HUES64 (cell line): ENCODE measurements at regions not wholly inside any gene's neighbourhood (a gene's known extent, or its start where the extent isn't known, plus 50 kb on each side); places are given as distances from the start of the nearest gene placed in this dataset.

Source experiments
- H3K27ac ChIP-seq: 2 replicates; pipeline ENCODE4 v1.7.0; 2013; ENCODE audit warnings: low read depth, low read length, inconsistent platforms
- H3K27me3 ChIP-seq: 2 replicates; pipeline ENCODE4 v1.6.1; 2013; ENCODE audit warnings: mild to moderate bottlenecking, low read length; ENCODE audit not compliant: insufficient read depth
- H3K36me3 ChIP-seq: 2 replicates; pipeline ENCODE4 v1.6.1; 2013; ENCODE audit warnings: mild to moderate bottlenecking, low read length; ENCODE audit not compliant: insufficient read depth
- H3K4me1 ChIP-seq: 2 replicates; pipeline ENCODE4 v1.6.1; 2013; ENCODE audit warnings: mild to moderate bottlenecking, low read length, moderate library complexity; ENCODE audit not compliant: insufficient read depth
- H3K4me3 ChIP-seq: 2 replicates; pipeline ENCODE4 v1.5.1; 2013; ENCODE audit warnings: mild to moderate bottlenecking, low read length, moderate library complexity
- H3K9ac ChIP-seq: 2 replicates; pipeline ENCODE4 v1.6.1; 2013; ENCODE audit warnings: mild to moderate bottlenecking, low read depth, low read length
- H3K9me3 ChIP-seq: 2 replicates; pipeline ENCODE4 v1.6.1; 2013; ENCODE audit warnings: low read depth, low read length; ENCODE audit not compliant: insufficient read depth
- WGBS: fragments of 150-250, 120-280 bp; methylation state at CpG from one replicate; pipeline ENCODE4 v1.1.7; 2013; ENCODE audit warnings: missing lambda C conversion rate; 5-methylcytosine and 5-hydroxymethylcytosine counted together

DNA sequence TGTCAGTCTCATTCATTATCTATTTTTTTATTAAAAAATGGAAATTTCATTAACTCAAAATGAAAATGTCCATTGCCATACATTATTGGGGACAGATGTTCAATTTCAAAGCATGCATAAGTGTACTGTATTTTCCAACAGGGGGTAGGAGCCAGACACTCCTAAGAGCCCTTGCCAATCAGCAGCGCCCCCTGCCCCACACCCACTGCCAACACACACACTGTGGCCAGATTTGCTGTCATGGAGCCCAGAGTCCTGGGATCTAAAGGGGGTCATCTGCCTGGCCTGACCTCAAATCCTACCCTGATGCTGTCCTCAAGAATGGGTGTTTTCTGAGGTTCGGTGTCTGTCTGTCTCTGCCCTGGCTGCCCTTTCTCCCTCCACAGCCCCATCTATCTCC lies 162.2 kb upstream of the TWIST2 start:
- Histone ChIP-seq H3K4me3 (no peak overlapping the region), H3K9ac (no peak overlapping the region), H3K4me1 (no peaks in the 10 kb centered on the region), H3K36me3 (no peaks in the 10 kb centered on the region), H3K9me3 (no peaks in the 10 kb centered on the region), H3K27ac (no peak overlapping the region), H3K27me3 (no peaks in the 10 kb centered on the region)
- WGBS, result 91% methylated on average over 2 of the region's 2 CpGs

DNA sequence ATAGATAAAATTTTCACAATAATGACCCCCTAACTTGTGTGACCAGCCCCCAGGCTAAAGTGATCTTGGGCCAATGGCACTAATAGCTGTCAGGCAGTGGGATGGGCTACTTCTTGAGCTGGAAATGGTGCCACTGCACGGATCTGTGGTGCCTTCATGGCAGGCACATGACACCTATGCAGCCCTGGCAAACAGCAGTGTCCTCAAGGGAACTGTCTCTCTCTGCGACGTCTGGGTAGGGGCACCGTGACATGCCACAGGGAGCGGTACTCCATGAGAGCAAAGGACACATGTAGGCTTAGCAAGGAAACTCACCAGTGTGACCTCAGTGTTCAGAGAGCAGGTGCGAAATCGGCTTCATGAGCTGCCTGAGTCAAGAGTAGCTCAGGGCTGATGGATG lies 161.7 kb upstream of the TWIST2 start:
- no peak overlapping the region for H3K9ac ChIP-seq
- H3K9me3 ChIP-seq, result no peaks in the 10 kb centered on the region
- H3K27ac ChIP-seq, result no peak overlapping the region
- H3K4me1 ChIP-seq, result no peaks in the 10 kb centered on the region
- H3K27me3 ChIP-seq, result no peaks in the 10 kb centered on the region
- 93% methylated on average over 7 of the region's 7 CpGs for WGBS
- no peak overlapping the region for H3K4me3 ChIP-seq
- H3K36me3 ChIP-seq, result no peaks in the 10 kb centered on the region

DNA sequence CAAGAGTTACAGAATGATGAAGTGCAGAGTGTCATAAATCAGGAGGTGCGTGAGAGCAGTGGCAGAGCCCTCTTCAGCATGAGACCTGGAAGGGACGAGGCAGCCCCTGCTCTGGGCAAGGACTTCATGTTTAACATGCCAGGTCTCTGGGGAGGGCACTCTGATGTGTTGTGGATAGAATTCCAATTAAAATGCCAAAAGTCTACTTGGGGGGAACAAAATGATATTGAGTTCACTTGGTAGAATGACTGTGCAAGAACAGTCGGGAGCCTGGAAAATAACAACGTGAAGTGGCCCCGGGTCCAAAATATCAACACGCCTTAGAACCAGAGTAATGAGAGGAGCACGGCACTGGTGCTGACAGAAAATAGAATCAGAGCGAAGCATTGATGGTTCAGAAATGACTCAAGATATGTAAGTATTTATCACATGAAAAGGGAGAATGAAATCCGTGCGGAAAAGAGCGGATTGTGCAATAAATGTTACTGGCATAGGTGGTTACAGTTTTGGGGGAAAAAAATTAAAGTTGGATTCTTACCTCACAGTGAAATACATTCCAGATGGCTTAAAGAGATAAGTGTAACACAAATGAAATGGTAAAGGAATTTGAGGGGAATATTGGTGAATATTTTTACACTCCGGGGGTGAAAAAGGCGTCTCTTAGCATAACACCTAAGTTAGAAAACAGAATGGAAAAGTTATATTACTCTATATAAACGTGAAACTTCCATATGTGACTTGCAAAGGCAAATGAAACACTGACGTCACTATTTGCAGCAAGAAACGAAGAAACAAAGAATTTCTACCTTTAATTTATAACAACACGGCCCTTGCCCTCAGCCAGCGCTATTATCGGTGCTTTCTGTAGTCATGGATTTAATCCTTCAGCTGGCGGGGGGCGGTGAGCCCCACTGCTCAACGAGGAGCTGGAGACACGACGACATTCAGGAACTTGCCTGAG lies 159.4 kb upstream of the TWIST2 start:
- Histone ChIP-seq H3K9me3 (no peaks in the 10 kb centered on the region), H3K4me1 (no peaks in the 10 kb centered on the region), H3K27me3 (no peaks in the 10 kb centered on the region), H3K36me3 (no peaks in the 10 kb centered on the region), H3K9ac (no peak overlapping the region), H3K27ac (no peak overlapping the region), H3K4me3 (no peak overlapping the region)
- 89% methylated on average over 22 of the region's 24 CpGs for WGBS

DNA sequence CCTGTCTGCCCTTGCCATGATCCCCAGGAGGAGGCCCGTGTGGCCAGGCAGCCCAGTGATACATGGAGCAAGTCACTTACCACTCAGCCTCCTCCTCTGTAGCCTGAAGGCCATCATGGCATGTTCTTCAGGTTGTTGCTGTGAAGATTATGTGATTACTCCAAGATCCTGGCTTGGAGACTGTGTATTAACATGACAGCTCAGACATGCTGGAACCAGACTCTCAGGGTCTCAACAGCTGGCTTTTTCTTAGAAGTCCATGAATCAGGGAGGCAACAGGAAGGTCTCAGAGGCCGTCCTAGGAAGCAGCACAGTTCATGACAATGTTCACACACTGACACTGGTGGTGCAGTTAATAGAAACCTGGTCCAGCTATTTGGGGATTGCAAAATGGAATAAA lies 158.6 kb upstream of the TWIST2 start:
- Histone ChIP-seq H3K36me3 (no peaks in the 10 kb centered on the region), H3K4me1 (no peaks in the 10 kb centered on the region), H3K9me3 (no peaks in the 10 kb centered on the region), H3K4me3 (no peak overlapping the region), H3K27me3 (no peaks in the 10 kb centered on the region), H3K9ac (no peak overlapping the region), H3K27ac (no peak overlapping the region)
- WGBS, result 93% methylated on average over 2 of the region's 2 CpGs

DNA sequence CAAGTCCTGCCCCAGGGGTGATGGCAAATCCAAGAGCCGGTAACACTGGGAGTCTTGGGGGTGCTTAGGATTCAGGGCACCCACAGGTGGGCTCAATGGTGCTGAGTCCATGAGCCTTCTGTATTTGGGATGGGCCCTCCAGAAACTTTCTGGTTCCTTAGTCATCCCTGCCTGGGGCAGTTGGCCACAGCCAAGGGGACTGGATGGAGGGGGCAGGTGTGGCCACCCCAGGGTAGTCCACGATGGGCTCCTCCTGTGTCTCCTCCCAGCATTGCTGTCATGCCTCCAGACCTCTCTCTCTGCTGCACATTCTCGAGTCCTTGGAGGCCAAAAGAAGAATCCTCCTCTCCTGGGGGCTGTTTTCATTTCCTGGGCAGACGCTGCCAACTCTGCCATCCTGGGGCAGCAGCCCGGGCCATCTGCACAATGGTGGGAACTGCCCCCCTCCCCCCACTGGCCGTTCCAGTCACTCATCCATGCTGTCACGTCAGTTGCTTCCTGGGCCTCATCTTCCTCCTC lies 158.0 kb upstream of the TWIST2 start:
- Histone ChIP-seq H3K9me3 (no peaks in the 10 kb centered on the region), H3K9ac (no peak overlapping the region), H3K4me1 (no peaks in the 10 kb centered on the region), H3K27me3 (no peaks in the 10 kb centered on the region), H3K27ac (no peak overlapping the region), H3K4me3 (no peak overlapping the region), H3K36me3 (no peaks in the 10 kb centered on the region)
- 88% methylated on average over 7 of the region's 7 CpGs for WGBS

DNA sequence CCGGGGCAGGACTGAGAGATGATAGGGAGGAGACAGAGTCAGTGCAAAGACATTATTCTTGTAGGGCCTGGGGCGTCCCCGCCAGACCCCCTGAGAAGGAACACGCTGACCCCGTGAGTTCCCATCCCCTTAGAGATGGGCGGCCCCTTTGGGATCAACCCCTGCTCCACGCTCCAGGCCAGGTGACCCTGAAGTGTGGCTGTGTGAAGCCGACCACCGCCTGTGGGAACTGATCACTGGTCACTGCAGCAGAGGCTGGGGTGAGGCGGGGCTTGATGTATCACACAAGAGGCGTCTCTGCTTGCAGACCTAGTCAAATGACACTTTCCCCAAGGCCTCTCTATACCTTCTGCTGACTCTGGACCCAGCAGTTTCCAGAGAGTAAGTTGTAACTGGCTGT lies 157.4 kb upstream of the TWIST2 start:
- Histone ChIP-seq H3K27me3 (no peaks in the 10 kb centered on the region), H3K27ac (no peak overlapping the region)
- WGBS, result 81% methylated on average over 11 of the region's 11 CpGs

DNA sequence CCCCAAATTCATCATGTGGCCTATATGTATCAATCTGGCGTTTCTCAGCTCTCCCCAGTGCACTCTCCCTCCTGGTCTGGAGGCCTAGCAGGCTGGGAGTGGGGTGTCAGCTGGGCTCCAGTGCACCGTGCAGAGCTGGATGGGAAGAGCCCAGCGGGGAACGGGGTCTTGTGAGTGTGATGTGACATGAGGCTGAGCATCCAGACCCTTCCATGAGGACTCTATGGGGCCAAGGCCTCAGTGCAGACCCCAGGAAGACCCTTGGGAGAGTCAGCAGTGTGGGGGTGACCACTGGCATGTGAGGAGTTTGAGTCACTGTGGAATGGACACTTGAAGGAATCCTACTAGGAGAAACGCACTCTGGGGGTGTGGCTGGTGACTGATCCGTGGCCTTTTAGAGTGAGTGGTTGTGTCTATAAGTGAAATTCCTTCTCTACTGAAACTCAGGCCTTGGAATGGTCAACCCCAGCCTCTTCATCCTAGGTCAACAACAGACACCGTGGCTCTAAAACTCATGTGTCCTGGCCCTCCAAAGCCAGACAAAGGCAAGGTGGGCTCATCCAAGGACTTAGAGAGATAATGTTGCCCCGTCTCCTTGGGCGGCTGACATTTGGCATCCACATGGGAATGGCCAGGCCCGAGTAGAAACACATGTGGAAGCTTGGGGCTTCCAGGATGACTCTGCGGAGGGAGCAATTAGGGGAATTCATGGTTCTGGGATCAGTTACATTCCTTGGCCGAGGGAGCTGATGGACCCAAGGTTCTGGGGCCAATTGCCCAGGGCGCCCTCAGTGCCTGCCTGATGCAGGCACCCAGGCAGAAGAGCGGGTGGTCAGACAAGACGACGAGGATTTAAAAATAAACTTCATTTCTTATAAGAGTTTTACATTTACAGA lies 156.0 kb upstream of the TWIST2 start:
- no peaks in the 10 kb centered on the region for H3K9me3 ChIP-seq
- H3K27ac ChIP-seq, result no peak overlapping the region
- H3K36me3 ChIP-seq, result no peaks in the 10 kb centered on the region
- 93% methylated on average over 14 of the region's 16 CpGs for WGBS
- H3K4me1 ChIP-seq, result no peaks in the 10 kb centered on the region
- H3K9ac ChIP-seq, result no peak overlapping the region
- H3K4me3 ChIP-seq, result no peak overlapping the region
- no peaks in the 10 kb centered on the region for H3K27me3 ChIP-seq

More for the DNA sequence above, 157.4 kb upstream of the TWIST2 start:
- H3K4me1 ChIP-seq, result no peaks in the 10 kb centered on the region
- H3K9me3 ChIP-seq, result no peaks in the 10 kb centered on the region
- H3K9ac ChIP-seq, result no peak overlapping the region
- H3K36me3 ChIP-seq, result no peaks in the 10 kb centered on the region
- no peak overlapping the region for H3K4me3 ChIP-seq

DNA sequence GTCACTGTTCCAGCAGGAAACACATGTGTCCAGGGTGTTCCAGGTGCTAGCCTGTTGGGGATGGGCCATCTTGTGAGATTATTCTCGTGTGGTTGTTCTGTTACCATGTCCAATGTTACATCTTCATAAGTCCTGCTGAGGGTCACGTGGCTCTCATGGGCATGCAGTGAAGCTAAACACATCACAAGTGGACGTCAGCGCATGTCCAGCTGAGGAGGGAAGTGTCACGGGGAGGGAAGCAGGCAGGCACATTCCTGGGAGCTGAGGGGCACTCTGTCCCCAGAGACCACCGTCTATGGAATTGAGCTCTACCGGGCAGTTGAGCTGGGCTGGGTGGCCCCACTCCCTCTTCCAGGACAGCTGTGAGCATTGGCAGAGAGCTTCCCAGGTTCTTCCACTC lies 155.3 kb upstream of the TWIST2 start:
- Histone ChIP-seq H3K36me3 (no peaks in the 10 kb centered on the region), H3K9ac (no peak overlapping the region), H3K9me3 (no peaks in the 10 kb centered on the region), H3K27me3 (no peaks in the 10 kb centered on the region), H3K4me1 (no peaks in the 10 kb centered on the region), H3K27ac (no peak overlapping the region), H3K4me3 (no peak overlapping the region)
- 92% methylated on average over 7 of the region's 7 CpGs for WGBS

DNA sequence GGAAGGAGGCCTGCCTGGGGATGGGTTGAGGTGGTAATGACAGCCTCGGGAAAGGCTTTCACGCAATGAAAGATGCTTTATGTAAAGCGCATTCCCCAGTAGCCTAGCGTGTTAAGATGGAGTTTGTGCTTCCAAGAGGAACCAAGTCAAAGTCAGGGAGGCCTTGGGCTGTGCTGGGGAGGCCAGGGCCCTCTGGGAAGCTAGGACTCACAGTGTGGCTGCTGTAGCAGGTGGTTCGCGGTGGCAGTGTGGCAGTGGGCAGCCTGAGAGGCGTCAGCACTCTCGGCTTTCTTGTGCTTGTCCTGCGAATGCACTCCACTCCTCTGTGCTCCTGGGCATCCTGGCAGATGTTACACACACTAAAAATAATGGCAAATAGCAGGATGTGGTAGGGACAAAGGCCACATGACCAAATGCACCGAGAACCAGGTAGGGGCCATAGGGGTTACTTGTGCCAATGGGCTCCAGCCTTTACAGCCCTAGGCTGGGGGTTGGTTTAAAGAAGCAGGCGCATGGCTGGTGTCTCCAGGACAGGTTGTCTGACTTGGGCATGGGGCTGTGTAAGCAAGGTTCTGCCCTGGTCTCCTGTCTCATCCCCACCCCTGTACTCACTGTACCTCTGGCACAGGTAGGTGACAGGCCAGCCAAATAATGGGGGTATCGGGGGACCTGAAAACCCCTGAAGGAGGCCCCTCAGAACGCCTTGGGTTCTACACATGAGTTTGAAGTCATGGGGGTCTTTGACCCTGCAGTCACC lies 154.4 kb upstream of the TWIST2 start:
- Histone ChIP-seq H3K4me3 (no peak overlapping the region), H3K9me3 (no peaks in the 10 kb centered on the region), H3K9ac (no peak overlapping the region), H3K36me3 (no peaks in the 10 kb centered on the region), H3K27me3 (no peaks in the 10 kb centered on the region), H3K27ac (no peak overlapping the region), H3K4me1 (no peaks in the 10 kb centered on the region)
- WGBS, result 92% methylated on average over 13 of the region's 13 CpGs

DNA sequence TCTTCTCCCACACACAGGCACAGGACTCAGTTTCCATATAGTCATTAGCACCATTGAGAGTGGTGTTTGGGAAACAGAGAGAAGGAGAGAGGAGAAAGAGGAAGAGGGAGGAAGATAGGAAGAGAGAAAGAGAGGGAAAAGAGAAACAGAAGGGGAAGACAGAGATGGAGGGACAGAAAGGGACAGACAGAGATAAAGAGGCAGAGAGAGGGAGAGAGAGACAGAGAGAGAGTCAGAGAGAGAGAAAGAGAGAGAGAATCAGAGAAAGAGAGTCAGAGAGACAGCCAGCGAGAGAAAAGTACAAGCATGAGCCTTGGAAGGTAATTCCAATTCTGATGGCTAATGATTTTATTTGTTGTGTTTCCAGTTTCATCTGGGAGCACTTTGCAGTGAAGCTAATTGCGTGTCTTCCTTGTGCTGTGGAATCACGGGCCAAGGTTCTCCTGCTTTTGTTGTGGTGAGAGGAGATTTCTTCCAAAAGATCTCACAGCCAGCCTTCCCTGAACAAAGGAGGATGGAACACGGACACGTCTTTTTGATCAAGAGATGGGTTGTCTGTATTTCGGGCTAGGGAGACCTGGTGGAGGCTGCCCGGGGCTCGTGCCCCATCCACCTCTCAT lies 153.6 kb upstream of the TWIST2 start:
- no peaks in the 10 kb centered on the region for H3K9me3 ChIP-seq
- H3K27me3 ChIP-seq, result no peaks in the 10 kb centered on the region
- H3K4me1 ChIP-seq, result no peaks in the 10 kb centered on the region
- no peaks in the 10 kb centered on the region for H3K36me3 ChIP-seq
- H3K27ac ChIP-seq, result no peak overlapping the region
- no peak overlapping the region for H3K4me3 ChIP-seq
- WGBS, result 94% methylated on average over 8 of the region's 8 CpGs
- H3K9ac ChIP-seq, result no peak overlapping the region
